ENCODE measurements at regions not wholly inside any gene's neighbourhood (a gene's known extent, or its start where the extent isn't known, plus 50 kb on each side); places are given as distances from the start of the nearest gene placed in this dataset.

DNA sequence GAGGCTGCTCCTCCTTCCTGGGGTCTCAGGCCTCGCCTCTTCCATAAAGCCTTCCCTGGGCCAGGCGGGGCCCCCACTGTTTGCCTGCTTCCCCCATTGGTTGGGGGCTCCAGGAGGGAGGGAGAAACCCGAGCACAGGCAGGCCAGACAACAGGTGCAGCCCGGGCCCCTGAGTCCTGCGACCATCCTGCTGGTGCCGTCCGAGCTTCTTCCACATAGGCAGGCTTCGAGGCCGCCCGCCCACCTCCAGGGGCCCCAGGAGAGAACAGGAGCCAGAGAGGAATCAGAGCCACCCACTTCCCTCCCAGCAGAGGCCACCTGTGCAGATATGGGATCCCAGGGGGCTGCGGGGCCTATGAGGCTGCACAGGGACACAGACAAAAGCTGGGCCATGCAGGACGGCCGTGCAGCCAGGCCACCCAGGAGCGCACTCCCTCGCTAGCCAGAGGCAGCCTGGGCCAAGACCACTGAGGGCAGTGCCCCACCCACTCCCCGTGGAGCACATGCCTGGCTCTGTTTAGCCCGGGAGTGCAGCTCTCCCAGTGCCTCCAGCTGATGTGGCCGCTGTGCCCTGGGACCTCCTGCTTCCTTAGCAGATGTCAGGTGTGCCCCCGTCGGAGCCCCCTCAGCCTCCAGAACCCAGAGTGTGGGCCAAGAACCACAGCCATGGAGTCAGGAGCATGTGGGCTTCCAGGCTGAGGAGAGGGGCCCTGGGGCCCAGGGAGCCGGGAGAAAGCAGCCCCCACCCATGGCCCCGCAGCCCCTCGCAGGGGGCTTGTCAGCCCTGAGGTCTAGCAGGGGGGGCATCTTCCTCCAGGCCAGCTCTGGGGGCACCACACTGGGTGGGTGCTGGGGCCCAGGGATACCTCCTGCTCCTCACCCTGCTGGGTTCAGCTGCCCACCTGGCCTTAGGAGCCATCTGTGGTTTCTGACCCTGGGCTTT, 59.9 kb upstream of the INPP5A start:
- Histone ChIP-seq H3K27me3 (ENCODE audit: control insufficient read depth, insufficient read depth, low read length) (peaks cover 11% of the 10 kb centered on the region), H3K79me1 (ENCODE audit: low read depth in 1 of 2, low read length in 2 of 2) (no peaks in the 10 kb centered on the region), H3K4me3 (ENCODE audit: insufficient read depth, low read depth, low read length) (no peak overlapping the region), H3K4ac (ENCODE audit: low read depth, low read length) (no peak overlapping the region), H3K9ac (ENCODE audit: low read depth, low read length) (no peak overlapping the region), H3K36me3 (ENCODE audit: control insufficient read depth, insufficient read depth, low read length) (no peaks in the 10 kb centered on the region), H3K56ac (ENCODE audit: extremely low read depth, insufficient read depth, low read length) (no peak overlapping the region), H3K4me1 (ENCODE audit: control insufficient read depth, insufficient read depth, low read length) (peaks cover 7% of the 10 kb centered on the region), H3K18ac (ENCODE audit: low read depth, low read length) (no peak overlapping the region), H4K5ac (ENCODE audit: low read depth, low read length) (no peak overlapping the region), H2AK5ac (ENCODE audit: low read depth, low read length) (no peak overlapping the region), H2AK9ac (replicated peaks; ENCODE audit: low read depth, low read length, poor library complexity) (no peak overlapping the region), H4K20me1 (ENCODE audit: insufficient read depth, low read length) (no peaks in the 10 kb centered on the region), H4K8ac (ENCODE audit: low read depth in 2 of 2, low read length in 2 of 2) (no peak overlapping the region), H2BK15ac (ENCODE audit: low read depth, low read length) (no peak overlapping the region), H2BK5ac (ENCODE audit: low read depth, low read length, poor library complexity, severe bottlenecking) (no peak overlapping the region), H3K23ac (ENCODE audit: low read depth, low read length) (no peak overlapping the region), H3K9me1 (ENCODE audit: insufficient read depth, low read length) (no peaks in the 10 kb centered on the region; the same call in 1 of the 2 replicates), H2BK20ac (ENCODE audit: low read depth, low read length) (no peak overlapping the region), H2AFZ (replicated peaks; ENCODE audit: low read length, poor library complexity) (no peak overlapping the region), H3K4me2 (ENCODE audit: low read depth, low read length) (no peak overlapping the region), H3K14ac (replicated peaks; ENCODE audit: low read depth, low read length) (no peak overlapping the region), H3K27ac (ENCODE audit: insufficient read depth, low read length) (no peak overlapping the region), H2BK120ac (ENCODE audit: low read depth, low read length) (no peak overlapping the region), H4K91ac (ENCODE audit: insufficient read depth, low read depth, low read length) (no peak overlapping the region), H3K9me3 (ENCODE audit: control insufficient read depth, insufficient read depth, low read length) (no peaks in the 10 kb centered on the region)
- DNase-seq: no peak
- no peak for TF ChIP-seq BHLHE40 (IDR thresholded peaks at IDR 0.05; ENCODE audit: low read depth, low read length)
- no peak for TF ChIP-seq MAFK (IDR thresholded peaks at IDR 0.05; ENCODE audit: low read depth, low read length)
- TF ChIP-seq, protein P1, sequence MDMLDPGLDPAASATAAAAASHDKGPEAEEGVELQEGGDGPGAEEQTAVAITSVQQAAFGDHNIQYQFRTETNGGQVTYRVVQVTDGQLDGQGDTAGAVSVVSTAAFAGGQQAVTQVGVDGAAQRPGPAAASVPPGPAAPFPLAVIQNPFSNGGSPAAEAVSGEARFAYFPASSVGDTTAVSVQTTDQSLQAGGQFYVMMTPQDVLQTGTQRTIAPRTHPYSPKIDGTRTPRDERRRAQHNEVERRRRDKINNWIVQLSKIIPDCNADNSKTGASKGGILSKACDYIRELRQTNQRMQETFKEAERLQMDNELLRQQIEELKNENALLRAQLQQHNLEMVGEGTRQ (IDR thresholded peaks at IDR 0.05; ENCODE audit: low read depth, low read length): no peak
- TF ChIP-seq MXI1 (IDR thresholded peaks at IDR 0.05; ENCODE audit: borderline replicate concordance, low read depth, low read length): no peak
- TF ChIP-seq CHD1 (IDR thresholded peaks at IDR 0.05; ENCODE audit: low read depth, low read length): no peak
- no peak for TF ChIP-seq MAZ (IDR thresholded peaks at IDR 0.05; ENCODE audit: borderline replicate concordance, low read depth, low read length)
- BruUV-seq (replicated peaks): no TSS peak
- 66% methylated on average over 8 of the region's 23 CpGs; no CpG with 5 or more reads in 1 of the 2 experiments for WGBS, 2 experiments (ENCODE audit: extremely low coverage in 2 of 2, insufficient read length in 1 of 2)
- ChIA-PET POLR2A (ENCODE audit: unreplicated experiment) (no interaction called here), CTCF (no interaction called here)
- intact Hi-C loops (cut with micrococcal nuclease) (no loop called here), dilution Hi-C loops (cut with HindIII; ENCODE audit: low sequenced_read_pairs, unreplicated experiment) (no loop called here), in situ Hi-C loops (cut with MboI; ENCODE audit: low sequenced_read_pairs) (no loop called here)
- ATAC-seq (ENCODE audit: low read depth): no peak
